ENCODE measurements at regions not wholly inside any gene's neighbourhood (a gene's known extent, or its start where the extent isn't known, plus 50 kb on each side); places are given as distances from the start of the nearest gene placed in this dataset.

DNA sequence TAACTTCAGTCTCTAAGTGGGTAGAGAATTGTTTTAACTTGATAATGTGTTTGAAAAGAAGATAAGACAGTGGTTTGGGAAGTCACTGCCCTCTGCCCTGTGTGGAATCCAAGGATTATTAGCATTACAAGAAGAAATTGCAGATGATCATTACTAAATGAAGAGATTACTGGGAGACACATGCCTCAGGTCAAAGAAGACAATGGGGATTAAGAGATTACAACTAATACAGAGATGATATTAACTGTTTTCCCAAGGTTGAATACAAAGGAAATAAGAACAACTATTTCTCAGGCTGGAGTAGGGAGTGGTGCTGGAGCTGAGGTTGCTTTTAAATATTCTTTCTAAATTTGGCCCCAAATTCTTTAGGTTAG lies 166.0 kb downstream of the TRMT11 start:
- TF ChIP-seq CTCF (IDR thresholded peaks at IDR 0.05): no peak
- no peak for TF ChIP-seq POLR2A (IDR thresholded peaks at IDR 0.05)

Data from uterus (tissue), 2 donors.